ENCODE measurements at regions not wholly inside any gene's neighbourhood (a gene's known extent, or its start where the extent isn't known, plus 50 kb on each side); places are given as distances from the start of the nearest gene placed in this dataset.

- no peak for TF ChIP-seq CTCF (IDR thresholded peaks at IDR 0.05; ENCODE audit: unreplicated experiment)
- intact Hi-C loops (cut with micrococcal nuclease; ENCODE audit: unreplicated experiment) = no loop called here
- no TSS peak for BruUV-seq (replicated peaks)
Observed at GRCh38 chr7:444606-445005, 75.0 kb downstream of the PDGFA start.

GRCh38 chr7:445020-445419, 74.6 kb downstream of the PDGFA start:
- CTCF ChIA-PET = no interaction called here
- H3K27ac Mint-ChIP-seq (ENCODE audit: unreplicated experiment) = no peak overlapping the region
- intact Hi-C loops (cut with micrococcal nuclease; ENCODE audit: unreplicated experiment) = no loop called here
- peaks cover 5% of the 10 kb centered on the region for H3K36me3 Mint-ChIP-seq (ENCODE audit: insufficient read depth, unreplicated experiment)
- H3K9me3 Mint-ChIP-seq (ENCODE audit: low read depth, unreplicated experiment) = peaks cover 3% of the 10 kb centered on the region
- peaks cover 29% of the 10 kb centered on the region for H3K27me3 Mint-ChIP-seq (ENCODE audit: unreplicated experiment)
- TF ChIP-seq CTCF (IDR thresholded peaks at IDR 0.05; ENCODE audit: unreplicated experiment) = no peak
- no peak overlapping the region for H3K4me3 Mint-ChIP-seq (ENCODE audit: low read depth, unreplicated experiment)
- no peaks in the 10 kb centered on the region for H3K4me1 Mint-ChIP-seq (ENCODE audit: low read depth, unreplicated experiment)
- no peak for DNase-seq
- BruUV-seq (replicated peaks) = no TSS peak

More at GRCh38 chr7:444606-445005, 75.0 kb downstream of the PDGFA start:
- Mint-ChIP-seq H3K4me1 (ENCODE audit: low read depth, unreplicated experiment) (no peaks in the 10 kb centered on the region), H3K9me3 (ENCODE audit: low read depth, unreplicated experiment) (peaks cover 3% of the 10 kb centered on the region), H3K36me3 (ENCODE audit: insufficient read depth, unreplicated experiment) (peaks cover 5% of the 10 kb centered on the region), H3K27ac (ENCODE audit: unreplicated experiment) (no peak overlapping the region), H3K27me3 (ENCODE audit: unreplicated experiment) (peaks cover 29% of the 10 kb centered on the region), H3K4me3 (ENCODE audit: low read depth, unreplicated experiment) (no peak overlapping the region)
- no peak for DNase-seq
- CTCF ChIA-PET = no interaction called here

GRCh38 chr7:445563-446288, 73.9 kb downstream of the PDGFA start:
- Mint-ChIP-seq H3K9me3 (ENCODE audit: low read depth, unreplicated experiment) (peaks cover 1% of the 10 kb centered on the region), H3K4me3 (ENCODE audit: low read depth, unreplicated experiment) (no peak overlapping the region), H3K36me3 (ENCODE audit: insufficient read depth, unreplicated experiment) (peaks cover 3% of the 10 kb centered on the region), H3K4me1 (ENCODE audit: low read depth, unreplicated experiment) (no peaks in the 10 kb centered on the region), H3K27ac (ENCODE audit: unreplicated experiment) (no peak overlapping the region), H3K27me3 (ENCODE audit: unreplicated experiment) (peaks cover 29% of the 10 kb centered on the region)
- intact Hi-C loops (cut with micrococcal nuclease; ENCODE audit: unreplicated experiment) = no loop called here
- no TSS peak for BruUV-seq (replicated peaks)
- DNase-seq = no peak
- TF ChIP-seq CTCF (IDR thresholded peaks at IDR 0.05; ENCODE audit: unreplicated experiment) = no peak
- CTCF ChIA-PET = no interaction called here

- H3K27ac Mint-ChIP-seq (ENCODE audit: unreplicated experiment) = no peak overlapping the region
- H3K4me1 Mint-ChIP-seq (ENCODE audit: low read depth, unreplicated experiment) = no peaks in the 10 kb centered on the region
- peaks cover 30% of the 10 kb centered on the region for H3K27me3 Mint-ChIP-seq (ENCODE audit: unreplicated experiment)
- H3K9me3 Mint-ChIP-seq (ENCODE audit: low read depth, unreplicated experiment) = no peaks in the 10 kb centered on the region
- no peaks in the 10 kb centered on the region for H3K36me3 Mint-ChIP-seq (ENCODE audit: insufficient read depth, unreplicated experiment)
- no peak for TF ChIP-seq CTCF (IDR thresholded peaks at IDR 0.05; ENCODE audit: unreplicated experiment)
- CTCF ChIA-PET = interaction anchor here (0.8 kb wide), 1 partner anchor 190 kb away, joined by 3 read pairs; no protein-coding TSS in a partner anchor
- intact Hi-C loops (cut with micrococcal nuclease; ENCODE audit: unreplicated experiment) = no loop called here
- no peak overlapping the region for H3K4me3 Mint-ChIP-seq (ENCODE audit: low read depth, unreplicated experiment)
- DNase-seq = no peak
- no TSS peak for BruUV-seq (replicated peaks)
Observed at GRCh38 chr7:446289-446935, 73.2 kb downstream of the PDGFA start.
